IMR-90 (cell line): ENCODE measurements at regions not wholly inside any gene's neighbourhood (a gene's known extent, or its start where the extent isn't known, plus 50 kb on each side); places are given as distances from the start of the nearest gene placed in this dataset.
A peak's percentile ranks its signal among the peaks of the same experiment; 100 is the strongest.

ENCODE experiments used
- ATAC-seq: fragments of 200-7000 bp; cut with Tn5 transposase; 2 replicates; pipeline ENCODE4 v1.9.1; 2020; ENCODE audit warnings: low read depth, mild to moderate bottlenecking, moderate library complexity
- BruUV-seq: library from RNA; stranded (reverse); fragments of 400-500 nt; replicated peaks from 2 replicates; lab custom pipeline; 2021; lab: Mats Ljungman, UMichigan
- CTCF ChIA-PET: fragments of 300-600 bp; formaldehyde crosslinking; extraction: SDS; loops from one replicate; lab custom pipeline; 2021; ENCODE audit warnings: antibody characterized with exemption; lab: Yijun Ruan, JAX
- POLR2A ChIA-PET: fragments of 300-600 bp; sonication (Branson Sonifier 250); formaldehyde crosslinking; loops from one replicate; lab custom pipeline; 2022; ENCODE audit warnings: antibody characterized with exemption; ENCODE audit not compliant: unreplicated experiment; lab: Charles Lee
- DNase-seq: peaks from one replicate; pipeline ENCODE4 v3.0.0; 2013
- H2AFZ ChIP-seq: replicated peaks from 2 replicates; pipeline ENCODE3; 2013; ENCODE audit warnings: low read length, mild to moderate bottlenecking; ENCODE audit not compliant: poor library complexity
- H2AK5ac ChIP-seq: 2 replicates; pipeline ENCODE4 v1.6.1; 2013; ENCODE audit warnings: low read depth, low read length, inconsistent platforms
- H2AK9ac ChIP-seq: replicated peaks from 2 replicates; pipeline ENCODE3; 2013; ENCODE audit warnings: mild to moderate bottlenecking, low read depth, low read length, moderate library complexity; ENCODE audit not compliant: poor library complexity
- H2BK120ac ChIP-seq: 2 replicates; pipeline ENCODE4 v1.6.1; 2013; ENCODE audit warnings: low read depth, low read length, inconsistent platforms
- H2BK15ac ChIP-seq: 3 replicates; pipeline ENCODE4 v1.6.1; 2013; ENCODE audit warnings: low read depth, low read length, inconsistent platforms
- H2BK20ac ChIP-seq: 2 replicates; pipeline ENCODE4 v1.6.1; 2013; ENCODE audit warnings: low read depth, mild to moderate bottlenecking, inconsistent platforms, low read length, moderate library complexity
- H2BK5ac ChIP-seq: 2 replicates; pipeline ENCODE4 v1.6.1; 2013; ENCODE audit warnings: mild to moderate bottlenecking, low read depth, low read length, inconsistent platforms; ENCODE audit not compliant: poor library complexity, severe bottlenecking
- H3K14ac ChIP-seq: replicated peaks from 2 replicates; pipeline ENCODE4 v1.6.1; 2013; ENCODE audit warnings: low read depth, low read length, inconsistent platforms
- H3K18ac ChIP-seq: 2 replicates; pipeline ENCODE4 v1.6.1; 2013; ENCODE audit warnings: low read depth, low read length, control low read depth
- H3K23ac ChIP-seq: 2 replicates; pipeline ENCODE4 v1.6.1; 2013; ENCODE audit warnings: low read depth, low read length, inconsistent platforms
- H3K27ac ChIP-seq: 2 replicates; pipeline ENCODE4 v1.5.1; 2013; ENCODE audit warnings: mild to moderate bottlenecking, control low read depth, low read length; ENCODE audit not compliant: insufficient read depth
- H3K27me3 ChIP-seq: 2 replicates; pipeline ENCODE4 v1.6.1; 2013; ENCODE audit warnings: low read length; ENCODE audit not compliant: control insufficient read depth, insufficient read depth
- H3K36me3 ChIP-seq: 2 replicates; pipeline ENCODE4 v1.6.1; 2013; ENCODE audit warnings: low read length, mixed read lengths; ENCODE audit not compliant: control insufficient read depth, insufficient read depth
- H3K4ac ChIP-seq: 2 replicates; pipeline ENCODE4 v1.6.1; 2013; ENCODE audit warnings: low read depth, low read length, inconsistent platforms
- H3K4me1 ChIP-seq: 2 replicates; pipeline ENCODE4 v1.6.1; 2013; ENCODE audit warnings: low read length, mixed read lengths; ENCODE audit not compliant: control insufficient read depth, insufficient read depth
- H3K4me2 ChIP-seq: 2 replicates; pipeline ENCODE4 v1.6.1; 2013; ENCODE audit warnings: low read depth, mild to moderate bottlenecking, control low read depth, low read length, moderate library complexity
- H3K4me3 ChIP-seq: 2 replicates; pipeline ENCODE4 v1.5.1; 2013; ENCODE audit warnings: low read depth, mild to moderate bottlenecking, control low read depth, low read length, moderate library complexity; ENCODE audit not compliant: insufficient read depth
- H3K56ac ChIP-seq: 2 replicates; pipeline ENCODE4 v1.6.1; 2013; ENCODE audit warnings: low read length, inconsistent platforms; ENCODE audit not compliant: insufficient read depth; ENCODE audit errors: extremely low read depth
- H3K79me1 ChIP-seq, 2 experiments: 2 replicates each; pipeline ENCODE4 v1.6.1; 2013; ENCODE audit warnings: low read length in 2 of 2, inconsistent platforms in 1 of 2, low read depth in 1 of 2
- H3K9ac ChIP-seq: 2 replicates; pipeline ENCODE4 v1.6.1; 2013; ENCODE audit warnings: low read depth, low read length, control low read depth
- H3K9me1 ChIP-seq: 2 replicates; pipeline ENCODE4 v1.6.1; 2013; ENCODE audit warnings: low read length, inconsistent platforms; ENCODE audit not compliant: insufficient read depth
- H3K9me3 ChIP-seq: 2 replicates; pipeline ENCODE4 v1.6.1; 2013; ENCODE audit warnings: low read length; ENCODE audit not compliant: control insufficient read depth, insufficient read depth
- H4K20me1 ChIP-seq: 2 replicates; pipeline ENCODE4 v1.6.1; 2013; ENCODE audit warnings: low read length, inconsistent platforms; ENCODE audit not compliant: insufficient read depth
- H4K5ac ChIP-seq: 2 replicates; pipeline ENCODE4 v1.6.1; 2013; ENCODE audit warnings: mild to moderate bottlenecking, low read depth, low read length, control low read depth
- H4K8ac ChIP-seq, 2 experiments: 2 replicates each; pipeline ENCODE4 v1.6.1; 2013; ENCODE audit warnings: low read depth in 2 of 2, low read length in 2 of 2, control low read depth in 1 of 2, inconsistent platforms in 1 of 2
- H4K91ac ChIP-seq: 2 replicates; pipeline ENCODE4 v1.6.1; 2013; ENCODE audit warnings: low read depth, low read length, inconsistent platforms; ENCODE audit not compliant: insufficient read depth
- CEBPB ChIP-seq: IDR thresholded peaks from 2 replicates; pipeline ENCODE4 v1.6.1; 2012; ENCODE audit warnings: low read depth, low read length, improper control_type of control experiment
- FOS ChIP-seq: fragments of 150-350 bp; IDR thresholded peaks from 2 replicates; pipeline ENCODE4 v1.6.1; 2016; ENCODE audit warnings: low read depth, low read length
- MAZ ChIP-seq: IDR thresholded peaks from 2 replicates; pipeline ENCODE4 v1.6.1; 2012; ENCODE audit warnings: low read depth, mild to moderate bottlenecking, low read length, improper control_type of control experiment, moderate library complexity, borderline replicate concordance
- MXI1 ChIP-seq: IDR thresholded peaks from 2 replicates; pipeline ENCODE4 v1.6.1; 2012; ENCODE audit warnings: low read depth, mild to moderate bottlenecking, low read length, moderate library complexity, borderline replicate concordance
- NFE2L2 ChIP-seq: fragments of 150-350 bp; IDR thresholded peaks from 2 replicates; pipeline ENCODE4 v1.6.1; 2016; ENCODE audit warnings: low read depth, mild to moderate bottlenecking, low read length
- POLR2A ChIP-seq: IDR thresholded peaks from 2 replicates; pipeline ENCODE4 v1.6.1; 2012; ENCODE audit warnings: mild to moderate bottlenecking, low read depth, low read length
- RFX5 ChIP-seq: IDR thresholded peaks from 2 replicates; pipeline ENCODE4 v1.8.0; 2012; ENCODE audit warnings: low read depth, mild to moderate bottlenecking, low read length, moderate library complexity
- USF2 ChIP-seq: fragments of 150-350 bp; IDR thresholded peaks from 2 replicates; pipeline ENCODE4 v1.6.1; 2017; ENCODE audit warnings: mild to moderate bottlenecking, antibody characterized with exemption, low read length, low read depth
- WGBS, 2 experiments: methylation state at CpG; one replicate each; pipeline versions ENCODE4 v1.1.5 to v1.1.7; 2013; ENCODE audit warnings: missing lambda C conversion rate in 2 of 2; ENCODE audit not compliant: insufficient read length in 1 of 2; ENCODE audit errors: extremely low coverage in 2 of 2; 5-methylcytosine and 5-hydroxymethylcytosine counted together
- dilution Hi-C: fragments of 300-500 bp; cut with HindIII; formaldehyde crosslinking; loops from one replicate; pipeline ENCODE4 v1.14.3; 2018; ENCODE audit warnings: low sequenced_read_pairs; ENCODE audit not compliant: unreplicated experiment
- in situ Hi-C: fragments of 300-500 bp; cut with MboI; formaldehyde crosslinking; loops from 3 replicates; pipeline ENCODE4 v1.14.3; 2019; ENCODE audit warnings: low sequenced_read_pairs, inconsistent platforms, mixed read lengths
- intact Hi-C: fragments of 100-400 bp; cut with micrococcal nuclease; formaldehyde crosslinking; loops from 2 replicates; pipeline ENCODE4 v1.10.0; 2022

GRCh38 chr9:87445646-87446045 is 52.0 kb upstream of the DAPK1 start:
- no peaks in the 10 kb centered on the region for H3K79me1 ChIP-seq
- no peak overlapping the region for H3K18ac ChIP-seq
- no peak overlapping the region for H3K27ac ChIP-seq
- no peaks in the 10 kb centered on the region for H3K9me1 ChIP-seq
- H3K9ac ChIP-seq = no peak overlapping the region
- H2AK9ac ChIP-seq = no peak overlapping the region
- TF ChIP-seq MXI1 (no peak), RFX5 (no peak), POLR2A (no peak), MAZ (no peak), CEBPB (no peak), NFE2L2 (no peak), USF2 (no peak), FOS (no peak)
- H3K36me3 ChIP-seq = no peaks in the 10 kb centered on the region
- no CpG with 5 or more reads among the region's 5 CpGs for WGBS, 2 experiments
- no peak overlapping the region for H2BK5ac ChIP-seq
- ATAC-seq (peak; percentile 75), DNase-seq (peak; percentile 1)
- H3K4me2 ChIP-seq = peak overlapping the region; percentile 84
- no peak overlapping the region for H3K4ac ChIP-seq
- H3K9me3 ChIP-seq = no peaks in the 10 kb centered on the region
- in situ Hi-C loops (no loop called here), dilution Hi-C loops (no loop called here), intact Hi-C loops (no loop called here)
- H2BK15ac ChIP-seq = no peak overlapping the region
- H4K5ac ChIP-seq = 0 out of 2 replicates have a peak overlapping the region, but pooled peaks have one; percentile 78
- ChIA-PET CTCF (interaction anchor here (0.6 kb wide), 1 partner anchor 75 kb away, joined by 3 read pairs; no protein-coding TSS in a partner anchor), POLR2A (no interaction called here)
- H2BK20ac ChIP-seq = no peak overlapping the region
- peak overlapping the region in 1 of 2 experiments; percentile 60; a peak in 1 of 4 replicates for H4K8ac ChIP-seq
- H3K23ac ChIP-seq = no peak overlapping the region
- no peak overlapping the region for H2AFZ ChIP-seq
- H2AK5ac ChIP-seq = no peak overlapping the region
- no peaks in the 10 kb centered on the region for H3K4me1 ChIP-seq
- H4K91ac ChIP-seq = no peak overlapping the region
- H3K14ac ChIP-seq = no peak overlapping the region
- no peak overlapping the region for H3K56ac ChIP-seq
- no TSS peak for BruUV-seq
- H2BK120ac ChIP-seq = no peak overlapping the region
- H3K4me3 ChIP-seq = peak overlapping the region; percentile 43; the same call in 1 of the 2 replicates
- no peaks in the 10 kb centered on the region for H4K20me1 ChIP-seq
- peaks cover 1% of the 10 kb centered on the region; the same call in 1 of the 2 replicates for H3K27me3 ChIP-seq
